ENCODE measurements at regions not wholly inside any gene's neighbourhood (a gene's known extent, or its start where the extent isn't known, plus 50 kb on each side); places are given as distances from the start of the nearest gene placed in this dataset.

DNA sequence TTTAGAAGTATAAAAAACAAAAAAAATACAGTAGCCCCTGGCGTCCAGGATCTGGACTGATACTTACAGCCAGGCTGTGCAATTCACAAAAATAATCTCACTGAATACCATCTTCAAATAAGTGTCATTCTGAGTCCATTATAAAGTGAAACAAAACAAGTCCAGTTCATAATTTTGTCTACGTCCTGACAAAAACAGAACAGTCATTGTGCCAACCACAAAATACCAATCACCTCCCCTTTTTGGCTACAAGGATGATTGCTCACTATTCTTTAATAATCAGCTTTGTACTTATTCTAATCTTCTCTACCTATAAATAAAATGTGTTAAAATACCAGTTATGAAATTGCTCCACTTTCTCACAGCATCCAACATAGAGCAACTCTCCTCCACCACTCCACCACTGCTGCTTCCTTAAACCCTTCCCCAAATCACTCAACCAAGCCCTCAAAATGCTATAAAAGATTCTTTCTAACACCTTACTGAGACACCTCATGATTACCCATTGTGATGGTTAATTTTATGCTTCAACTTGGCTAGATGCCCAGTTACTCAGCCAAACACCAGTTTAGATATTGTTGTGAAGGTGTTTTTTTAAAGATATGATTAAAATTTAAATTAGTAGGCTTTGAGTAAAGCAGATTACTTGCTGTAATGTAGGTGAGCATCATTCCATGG lies 479.8 kb upstream of the SEMA3A start:
- TF ChIP-seq, protein P1, sequence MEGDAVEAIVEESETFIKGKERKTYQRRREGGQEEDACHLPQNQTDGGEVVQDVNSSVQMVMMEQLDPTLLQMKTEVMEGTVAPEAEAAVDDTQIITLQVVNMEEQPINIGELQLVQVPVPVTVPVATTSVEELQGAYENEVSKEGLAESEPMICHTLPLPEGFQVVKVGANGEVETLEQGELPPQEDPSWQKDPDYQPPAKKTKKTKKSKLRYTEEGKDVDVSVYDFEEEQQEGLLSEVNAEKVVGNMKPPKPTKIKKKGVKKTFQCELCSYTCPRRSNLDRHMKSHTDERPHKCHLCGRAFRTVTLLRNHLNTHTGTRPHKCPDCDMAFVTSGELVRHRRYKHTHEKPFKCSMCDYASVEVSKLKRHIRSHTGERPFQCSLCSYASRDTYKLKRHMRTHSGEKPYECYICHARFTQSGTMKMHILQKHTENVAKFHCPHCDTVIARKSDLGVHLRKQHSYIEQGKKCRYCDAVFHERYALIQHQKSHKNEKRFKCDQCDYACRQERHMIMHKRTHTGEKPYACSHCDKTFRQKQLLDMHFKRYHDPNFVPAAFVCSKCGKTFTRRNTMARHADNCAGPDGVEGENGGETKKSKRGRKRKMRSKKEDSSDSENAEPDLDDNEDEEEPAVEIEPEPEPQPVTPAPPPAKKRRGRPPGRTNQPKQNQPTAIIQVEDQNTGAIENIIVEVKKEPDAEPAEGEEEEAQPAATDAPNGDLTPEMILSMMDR (IDR thresholded peaks at IDR 0.05; ENCODE audit: low read depth, low read length), result no peak
- TF ChIP-seq EZH2phosphoT487 (IDR thresholded peaks at IDR 0.05; ENCODE audit: low read depth), result no peak

Measured in OCI-LY3 (cell line).